ENCODE measurements at regions not wholly inside any gene's neighbourhood (a gene's known extent, or its start where the extent isn't known, plus 50 kb on each side); places are given as distances from the start of the nearest gene placed in this dataset.

DNA sequence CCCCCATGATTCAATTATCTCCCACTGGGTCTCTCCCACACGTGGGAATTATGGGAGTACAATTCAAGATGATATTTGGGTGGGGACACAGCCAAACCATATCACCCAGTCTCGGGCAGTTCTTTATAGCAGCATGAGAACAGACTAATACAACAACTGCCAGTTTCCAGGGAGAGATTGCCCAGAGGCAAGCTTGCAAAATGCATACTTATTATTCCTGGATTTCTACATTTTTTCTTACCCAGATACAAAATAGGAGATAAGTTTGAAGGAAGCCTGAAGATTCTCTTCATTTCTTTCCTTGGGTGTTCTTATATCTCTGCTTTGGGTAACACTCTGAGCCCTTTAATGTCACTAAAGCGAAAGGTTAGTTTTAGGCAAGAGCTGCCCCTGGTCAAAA is 691.2 kb downstream of the TAF11L14 start:
- intact Hi-C loops (cut with micrococcal nuclease; ENCODE audit: unreplicated experiment), result no loop called here
- H3K27me3 ChIP-seq (ENCODE audit: control insufficient read depth in 1 of 2, insufficient read depth in 2 of 2, low read length in 2 of 2), result no peaks in the 10 kb centered on the region
- no peak for DNase-seq (ENCODE audit: low spot score)
- H3K4me1 ChIP-seq (ENCODE audit: insufficient read depth, low read length), result no peaks in the 10 kb centered on the region
- H4K20me1 ChIP-seq (ENCODE audit: insufficient read depth, low read length), result no peaks in the 10 kb centered on the region
- ATAC-seq, result no peak
- no peaks in the 10 kb centered on the region for H3K79me2 ChIP-seq (ENCODE audit: insufficient read depth, low read length)
- no peaks in the 10 kb centered on the region for H3K36me3 ChIP-seq (replicated peaks in 1 of 2; ENCODE audit: control insufficient read depth in 1 of 2, insufficient read depth in 2 of 2, low read length in 2 of 2)
- POLR2A ChIA-PET, result no interaction called here
- no peaks in the 10 kb centered on the region for H3K9me3 ChIP-seq (ENCODE audit: low read length)
- H3K9ac ChIP-seq (ENCODE audit: insufficient read depth, low read depth, low read length), result no peak overlapping the region
- 3% methylated on average over 3 of the region's 3 CpGs for WGBS (ENCODE audit: low lambda C conversion rate)
- TF ChIP-seq, protein P1, sequence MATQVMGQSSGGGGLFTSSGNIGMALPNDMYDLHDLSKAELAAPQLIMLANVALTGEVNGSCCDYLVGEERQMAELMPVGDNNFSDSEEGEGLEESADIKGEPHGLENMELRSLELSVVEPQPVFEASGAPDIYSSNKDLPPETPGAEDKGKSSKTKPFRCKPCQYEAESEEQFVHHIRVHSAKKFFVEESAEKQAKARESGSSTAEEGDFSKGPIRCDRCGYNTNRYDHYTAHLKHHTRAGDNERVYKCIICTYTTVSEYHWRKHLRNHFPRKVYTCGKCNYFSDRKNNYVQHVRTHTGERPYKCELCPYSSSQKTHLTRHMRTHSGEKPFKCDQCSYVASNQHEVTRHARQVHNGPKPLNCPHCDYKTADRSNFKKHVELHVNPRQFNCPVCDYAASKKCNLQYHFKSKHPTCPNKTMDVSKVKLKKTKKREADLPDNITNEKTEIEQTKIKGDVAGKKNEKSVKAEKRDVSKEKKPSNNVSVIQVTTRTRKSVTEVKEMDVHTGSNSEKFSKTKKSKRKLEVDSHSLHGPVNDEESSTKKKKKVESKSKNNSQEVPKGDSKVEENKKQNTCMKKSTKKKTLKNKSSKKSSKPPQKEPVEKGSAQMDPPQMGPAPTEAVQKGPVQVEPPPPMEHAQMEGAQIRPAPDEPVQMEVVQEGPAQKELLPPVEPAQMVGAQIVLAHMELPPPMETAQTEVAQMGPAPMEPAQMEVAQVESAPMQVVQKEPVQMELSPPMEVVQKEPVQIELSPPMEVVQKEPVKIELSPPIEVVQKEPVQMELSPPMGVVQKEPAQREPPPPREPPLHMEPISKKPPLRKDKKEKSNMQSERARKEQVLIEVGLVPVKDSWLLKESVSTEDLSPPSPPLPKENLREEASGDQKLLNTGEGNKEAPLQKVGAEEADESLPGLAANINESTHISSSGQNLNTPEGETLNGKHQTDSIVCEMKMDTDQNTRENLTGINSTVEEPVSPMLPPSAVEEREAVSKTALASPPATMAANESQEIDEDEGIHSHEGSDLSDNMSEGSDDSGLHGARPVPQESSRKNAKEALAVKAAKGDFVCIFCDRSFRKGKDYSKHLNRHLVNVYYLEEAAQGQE (IDR thresholded peaks at IDR 0.05; ENCODE audit: borderline replicate concordance in 1 of 2, low read depth in 1 of 2, low read length in 2 of 2), result no peak
- TF ChIP-seq TBX2 (CRISPR knock-in tag; IDR thresholded peaks at IDR 0.05; ENCODE audit: borderline replicate concordance), result no peak
- no peak for TF ChIP-seq MXD4 (CRISPR knock-in tag; IDR thresholded peaks at IDR 0.05)
- no peak for TF ChIP-seq ZNF10 (CRISPR knock-in tag; IDR thresholded peaks at IDR 0.05; ENCODE audit: borderline replicate concordance, low read depth)
- TF ChIP-seq ZNF468 (CRISPR knock-in tag; IDR thresholded peaks at IDR 0.05), result no peak
- TF ChIP-seq ZNF598 (CRISPR knock-in tag; IDR thresholded peaks at IDR 0.05; ENCODE audit: borderline replicate concordance), result no peak
- H2AFZ ChIP-seq (ENCODE audit: low read length), result no peak overlapping the region
- BruUV-seq (replicated peaks), result no TSS peak
- CTCF ChIA-PET (ENCODE audit: low intra/inter-chr PET ratio, low total read pairs), result no interaction called here
- FAIRE-seq, result no peak
- in situ Hi-C loops (cut with HindIII; ENCODE audit: extremely low pct_ligation_motif_present, low pct_unique_long_range_greater_than_20kb), result no loop called here
- no peak overlapping the region for H3K4me2 ChIP-seq (ENCODE audit: low read depth, low read length)
- H3K4me3 ChIP-seq (replicated peaks in 1 of 3; ENCODE audit: insufficient read depth in 1 of 3, low read depth in 2 of 3, low read length in 3 of 3), result no peak overlapping the region
- H3K27ac ChIP-seq (ENCODE audit: extremely low read length, insufficient read depth, low read length), result no peak overlapping the region

Measured in HepG2 (cell line).